ENCODE measurements at regions not wholly inside any gene's neighbourhood (a gene's known extent, or its start where the extent isn't known, plus 50 kb on each side); places are given as distances from the start of the nearest gene placed in this dataset.

GRCh38 chr10:8794860-8795259, 740.4 kb downstream of the GATA3 start:
- no peak for TF ChIP-seq CTCF (IDR thresholded peaks at IDR 0.05; ENCODE audit: insufficient read depth, low read length, poor library complexity, severe bottlenecking)
- TF ChIP-seq EZH2phosphoT487 (conservative IDR thresholded peaks at IDR 0.05; ENCODE audit: low read length), result no peak
